ENCODE measurements at regions not wholly inside any gene's neighbourhood (a gene's known extent, or its start where the extent isn't known, plus 50 kb on each side); places are given as distances from the start of the nearest gene placed in this dataset.

GRCh38 chr5:56388229-56388985, 155.3 kb upstream of the ANKRD55 start:
- TF ChIP-seq CTCF (IDR thresholded peaks at IDR 0.05) (no peak), POLR2A (IDR thresholded peaks at IDR 0.05) (no peak), POLR2AphosphoS5 (IDR thresholded peaks at IDR 0.05) (no peak)

All from upper lobe of left lung (tissue), 4 donors.